T-helper 1 cell treated with Interleukin-12 subunit alpha and Interleukin-12 subunit beta and Interleukin-4 antibody, amounts not matched to agents 30 μg/mL and 1 μg/mL, for 36 hours (primary cell): ENCODE measurements at regions not wholly inside any gene's neighbourhood (a gene's known extent, or its start where the extent isn't known, plus 50 kb on each side); places are given as distances from the start of the nearest gene placed in this dataset.

Experiments
- H3K27ac Mint-ChIP-seq: one replicate; pipeline ENCODE4 v1.8.0; 2021; ENCODE audit warnings: mild to moderate bottlenecking, mixed read lengths
- H3K27me3 Mint-ChIP-seq: one replicate; pipeline ENCODE4 v1.8.0; 2021; ENCODE audit warnings: low read depth, mixed read lengths
- H3K36me3 Mint-ChIP-seq: one replicate; pipeline ENCODE4 v1.8.0; 2021; ENCODE audit warnings: low read depth, mixed read lengths
- H3K4me1 Mint-ChIP-seq: one replicate; pipeline ENCODE4 v1.8.0; 2021; ENCODE audit warnings: low read depth, mixed read lengths
- H3K4me3 Mint-ChIP-seq: one replicate; pipeline ENCODE4 v1.8.0; 2021; ENCODE audit warnings: mild to moderate bottlenecking, moderate library complexity, mixed read lengths
- H3K9me3 Mint-ChIP-seq: one replicate; pipeline ENCODE4 v1.8.0; 2021; ENCODE audit warnings: mixed read lengths

- H3K4me1 Mint-ChIP-seq = peaks cover 18% of the 10 kb centered on the region
- H3K36me3 Mint-ChIP-seq = no peaks in the 10 kb centered on the region
- no peak overlapping the region for H3K4me3 Mint-ChIP-seq
- H3K27me3 Mint-ChIP-seq = no peaks in the 10 kb centered on the region
- no peaks in the 10 kb centered on the region for H3K9me3 Mint-ChIP-seq
- no peak overlapping the region for H3K27ac Mint-ChIP-seq
Observed at GRCh38 chr15:63449731-63450130, 54.7 kb upstream of the USP3 start.

GRCh38 chr15:63450884-63451225, 53.5 kb upstream of the USP3 start:
- H3K4me3 Mint-ChIP-seq = no peak overlapping the region
- H3K9me3 Mint-ChIP-seq = no peaks in the 10 kb centered on the region
- no peak overlapping the region for H3K27ac Mint-ChIP-seq
- no peaks in the 10 kb centered on the region for H3K27me3 Mint-ChIP-seq
- no peaks in the 10 kb centered on the region for H3K36me3 Mint-ChIP-seq
- peaks cover 18% of the 10 kb centered on the region for H3K4me1 Mint-ChIP-seq

GRCh38 chr15:63451671-63452315, 52.6 kb upstream of the USP3 start:
- Mint-ChIP-seq H3K27me3 (no peaks in the 10 kb centered on the region), H3K27ac (no peak overlapping the region), H3K4me3 (no peak overlapping the region), H3K4me1 (peaks cover 13% of the 10 kb centered on the region), H3K36me3 (no peaks in the 10 kb centered on the region), H3K9me3 (no peaks in the 10 kb centered on the region)

- peaks cover 13% of the 10 kb centered on the region for H3K4me1 Mint-ChIP-seq
- no peaks in the 10 kb centered on the region for H3K27me3 Mint-ChIP-seq
- no peaks in the 10 kb centered on the region for H3K9me3 Mint-ChIP-seq
- H3K36me3 Mint-ChIP-seq = no peaks in the 10 kb centered on the region
- no peak overlapping the region for H3K27ac Mint-ChIP-seq
- no peak overlapping the region for H3K4me3 Mint-ChIP-seq
Observed at GRCh38 chr15:63452552-63453136, 51.7 kb upstream of the USP3 start.

GRCh38 chr15:63453186-63453905, 51.0 kb upstream of the USP3 start:
- Mint-ChIP-seq H3K9me3 (no peaks in the 10 kb centered on the region), H3K4me3 (no peak overlapping the region), H3K36me3 (no peaks in the 10 kb centered on the region), H3K27ac (no peak overlapping the region), H3K27me3 (no peaks in the 10 kb centered on the region), H3K4me1 (peaks cover 13% of the 10 kb centered on the region)

- Mint-ChIP-seq H3K9me3 (no peaks in the 10 kb centered on the region), H3K36me3 (no peaks in the 10 kb centered on the region), H3K27ac (no peak overlapping the region), H3K4me1 (peaks cover 13% of the 10 kb centered on the region), H3K27me3 (no peaks in the 10 kb centered on the region), H3K4me3 (no peak overlapping the region)
Observed at GRCh38 chr15:63454503-63455211, 49.7 kb upstream of the USP3 start.
